Loucy (cell line): ENCODE measurements at regions not wholly inside any gene's neighbourhood (a gene's known extent, or its start where the extent isn't known, plus 50 kb on each side); places are given as distances from the start of the nearest gene placed in this dataset.

Experiments used
- H2AFZ ChIP-seq: fragments of 200-600 bp; sonication (generic); 2 replicates; pipeline ENCODE4 v1.6.0; 2016; ENCODE audit warnings: antibody characterized with exemption, mild to moderate bottlenecking, low read length, moderate library complexity
- H3F3A ChIP-seq: fragments of 200-600 bp; 2 replicates; pipeline ENCODE4 v1.6.0; 2016; ENCODE audit warnings: antibody characterized with exemption, low read depth, mild to moderate bottlenecking
- H3K27me3 ChIP-seq: fragments of 200-600 bp; sonication (generic); 2 replicates; pipeline ENCODE4 v1.6.1; 2014; ENCODE audit warnings: low read length, mild to moderate bottlenecking; ENCODE audit not compliant: insufficient read depth, poor library complexity, severe bottlenecking
- H3K36me3 ChIP-seq: fragments of 200-600 bp; sonication (generic); 2 replicates; pipeline ENCODE4 v1.6.1; 2016; ENCODE audit warnings: low read length; ENCODE audit not compliant: insufficient read depth
- H3K4me1 ChIP-seq: fragments of 200-600 bp; sonication (generic); 2 replicates; pipeline ENCODE4 v1.5.1; 2014; ENCODE audit warnings: low read length, mild to moderate bottlenecking; ENCODE audit not compliant: insufficient read depth, poor library complexity, severe bottlenecking
- H3K4me2 ChIP-seq: fragments of 200-600 bp; sonication (generic); 2 replicates; pipeline ENCODE4 v1.6.0; 2014; ENCODE audit warnings: antibody characterized with exemption, low read length, low read depth, mild to moderate bottlenecking; ENCODE audit not compliant: poor library complexity, severe bottlenecking
- H3K4me3 ChIP-seq: fragments of 200-600 bp; sonication (generic); 2 replicates; pipeline ENCODE4 v1.5.1; 2014; ENCODE audit warnings: low read length, mild to moderate bottlenecking, mixed read lengths; ENCODE audit not compliant: poor library complexity, severe bottlenecking
- H3K79me2 ChIP-seq: fragments of 200-600 bp; sonication (generic); 2 replicates; pipeline ENCODE4 v1.6.1; 2014; ENCODE audit warnings: low read length; ENCODE audit not compliant: insufficient read depth
- H3K9ac ChIP-seq: fragments of 200-600 bp; sonication (generic); 2 replicates; pipeline ENCODE4 v1.6.0; 2014; ENCODE audit warnings: mild to moderate bottlenecking, low read depth, low read length, moderate library complexity; ENCODE audit not compliant: poor library complexity, severe bottlenecking
- H3K9me2 ChIP-seq: fragments of 200-600 bp; sonication (generic); replicated peaks from 2 replicates; pipeline ENCODE4 v1.6.1; 2016; ENCODE audit warnings: low read depth, low read length, mixed read lengths
- H3K9me3 ChIP-seq: fragments of 200-600 bp; sonication (generic); 2 replicates; pipeline ENCODE4 v1.6.1; 2014; ENCODE audit warnings: mild to moderate bottlenecking, antibody characterized with exemption, low read length, low read depth; ENCODE audit not compliant: insufficient read depth
- H4K20me1 ChIP-seq: fragments of 200-600 bp; sonication (generic); 2 replicates; pipeline ENCODE4 v1.6.0; 2014; ENCODE audit warnings: antibody characterized with exemption, low read length, mild to moderate bottlenecking; ENCODE audit not compliant: insufficient read depth, poor library complexity, severe bottlenecking
- CTCF ChIP-seq: fragments of 200-600 bp; sonication (generic); conservative IDR thresholded peaks from 2 replicates; pipeline ENCODE4 v1.5.1; 2014; ENCODE audit warnings: mild to moderate bottlenecking, antibody characterized with exemption, low read length
- EZH2phosphoT487 ChIP-seq: fragments of 200-600 bp; IDR thresholded peaks from 2 replicates; pipeline ENCODE4 v1.6.1; 2018; ENCODE audit warnings: antibody characterized with exemption, mild to moderate bottlenecking, moderate library complexity, borderline replicate concordance

- H2AFZ ChIP-seq = no peak overlapping the region
- H3K79me2 ChIP-seq = no peaks in the 10 kb centered on the region
- H3K4me2 ChIP-seq = no peak overlapping the region
- no peaks in the 10 kb centered on the region for H3K4me1 ChIP-seq
- no peaks in the 10 kb centered on the region for H3F3A ChIP-seq
- no peaks in the 10 kb centered on the region for H3K9me3 ChIP-seq
- TF ChIP-seq CTCF (no peak), EZH2phosphoT487 (no peak)
- H4K20me1 ChIP-seq = no peaks in the 10 kb centered on the region
- H3K4me3 ChIP-seq = no peak overlapping the region
- H3K9me2 ChIP-seq = no peaks in the 10 kb centered on the region
- H3K36me3 ChIP-seq = no peaks in the 10 kb centered on the region
- H3K9ac ChIP-seq = no peak overlapping the region
- H3K27me3 ChIP-seq = no peaks in the 10 kb centered on the region
Observed at GRCh38 chr14:26811756-26812305, 214.0 kb upstream of the NOVA1 start.

DNA sequence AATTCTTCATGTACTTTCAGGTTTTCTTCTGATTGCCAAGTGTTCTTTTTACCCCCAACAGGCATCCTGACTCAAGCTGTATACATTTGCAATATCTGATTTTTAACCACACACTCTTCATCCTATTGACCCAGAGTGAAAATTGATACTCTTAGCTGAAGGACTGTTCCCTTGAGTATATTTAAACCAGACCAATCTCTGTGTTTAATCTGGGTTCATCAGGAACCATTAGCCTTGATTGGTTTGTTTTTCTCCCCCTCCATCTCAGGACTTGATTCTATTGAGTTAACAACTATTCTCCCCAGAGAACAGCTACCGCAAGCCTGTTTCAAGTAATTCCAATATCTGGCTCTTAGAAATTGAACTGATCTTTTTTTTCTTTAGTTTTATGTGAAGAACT lies 222.3 kb upstream of the NOVA1 start:
- Histone ChIP-seq H3K27me3 (no peaks in the 10 kb centered on the region), H2AFZ (no peak overlapping the region), H3K4me1 (no peaks in the 10 kb centered on the region), H4K20me1 (no peaks in the 10 kb centered on the region), H3F3A (no peaks in the 10 kb centered on the region), H3K36me3 (no peaks in the 10 kb centered on the region), H3K4me2 (no peak overlapping the region), H3K9ac (no peak overlapping the region), H3K9me2 (no peaks in the 10 kb centered on the region), H3K79me2 (no peaks in the 10 kb centered on the region), H3K4me3 (no peak overlapping the region), H3K9me3 (no peaks in the 10 kb centered on the region)
- no peak for TF ChIP-seq EZH2phosphoT487
- TF ChIP-seq CTCF = no peak

GRCh38 chr14:26820572-26820971 lies 222.7 kb upstream of the NOVA1 start:
- Histone ChIP-seq H3K9me2 (no peaks in the 10 kb centered on the region), H4K20me1 (no peaks in the 10 kb centered on the region), H3K4me1 (no peaks in the 10 kb centered on the region), H3F3A (no peaks in the 10 kb centered on the region), H3K27me3 (no peaks in the 10 kb centered on the region), H2AFZ (no peak overlapping the region), H3K9me3 (no peaks in the 10 kb centered on the region), H3K4me2 (no peak overlapping the region), H3K79me2 (no peaks in the 10 kb centered on the region), H3K4me3 (no peak overlapping the region), H3K36me3 (no peaks in the 10 kb centered on the region), H3K9ac (no peak overlapping the region)
- TF ChIP-seq CTCF = no peak
- no peak for TF ChIP-seq EZH2phosphoT487
